SU-DHL-6 (cell line): ENCODE measurements at regions not wholly inside any gene's neighbourhood (a gene's known extent, or its start where the extent isn't known, plus 50 kb on each side); places are given as distances from the start of the nearest gene placed in this dataset.

Experiments used
- H2AFZ ChIP-seq: fragments of 200-600 bp; sonication (generic); 2 replicates; pipeline ENCODE4 v1.6.1; 2014; ENCODE audit warnings: low read depth, mild to moderate bottlenecking, moderate library complexity, mixed read lengths, antibody characterized with exemption, low read length; ENCODE audit not compliant: severe bottlenecking
- H3F3A ChIP-seq: fragments of 200-600 bp; shearing (Covaris generic); 2 replicates; pipeline ENCODE4 v1.6.0; 2016; ENCODE audit warnings: antibody characterized with exemption, mild to moderate bottlenecking; ENCODE audit not compliant: insufficient read depth
- H3K27ac ChIP-seq: fragments of 200-600 bp; sonication (generic); 2 replicates; pipeline ENCODE4 v1.5.1; 2016; ENCODE audit warnings: low read depth, mild to moderate bottlenecking, low read length, moderate library complexity, mixed read lengths
- H3K27me3 ChIP-seq: fragments of 200-600 bp; sonication (generic), shearing (Covaris generic); 2 replicates; pipeline ENCODE4 v1.6.0; 2014; ENCODE audit warnings: mild to moderate bottlenecking, low read length
- H3K36me3 ChIP-seq: fragments of 200-600 bp; sonication (generic); 2 replicates; pipeline ENCODE4 v1.6.1; 2014; ENCODE audit warnings: mild to moderate bottlenecking, low read length, mixed read lengths
- H3K4me2 ChIP-seq: fragments of 300-600, 200-600 bp; shearing (Covaris generic), sonication (generic); 2 replicates; pipeline ENCODE4 v1.6.0; 2014; ENCODE audit warnings: low read length, low read depth, mild to moderate bottlenecking; ENCODE audit not compliant: poor library complexity, severe bottlenecking
- H3K4me3 ChIP-seq: fragments of 200-600 bp; sonication (generic); 2 replicates; pipeline ENCODE4 v1.5.1; 2014; ENCODE audit warnings: antibody characterized with exemption, low read length, mild to moderate bottlenecking, mixed read lengths; ENCODE audit not compliant: insufficient read depth, poor library complexity, severe bottlenecking
- H3K79me2 ChIP-seq: fragments of 200-600 bp; sonication (generic); 2 replicates; pipeline ENCODE4 v1.6.1; 2014; ENCODE audit warnings: mild to moderate bottlenecking, low read length, moderate library complexity; ENCODE audit not compliant: insufficient read depth
- H3K9ac ChIP-seq: fragments of 200-600 bp; sonication (generic); 2 replicates; pipeline ENCODE4 v1.7.0; 2014; ENCODE audit warnings: mild to moderate bottlenecking, low read length
- H3K9me2 ChIP-seq: fragments of 200-600 bp; sonication (generic); replicated peaks from 2 replicates; pipeline ENCODE4 v1.6.1; 2014; ENCODE audit warnings: low read length; ENCODE audit not compliant: insufficient read depth
- H3K9me3 ChIP-seq: fragments of 200-600 bp; sonication (generic); 2 replicates; pipeline ENCODE4 v1.6.1; 2014; ENCODE audit warnings: low read length, mixed read lengths; ENCODE audit not compliant: insufficient read depth
- H4K20me1 ChIP-seq: fragments of 200-600 bp; sonication (generic); 2 replicates; pipeline ENCODE4 v1.6.1; 2014; ENCODE audit warnings: low read depth, mild to moderate bottlenecking, antibody characterized with exemption, low read length, moderate library complexity, mixed read lengths
- EZH2phosphoT487 ChIP-seq: fragments of 200-600 bp; sonication (generic), shearing (Covaris generic); conservative IDR thresholded peaks from 2 replicates; pipeline ENCODE4 v1.6.1; 2018; ENCODE audit warnings: mild to moderate bottlenecking, antibody characterized with exemption, low read length, moderate library complexity, mixed read lengths
- TF ChIP-seq, protein P1 (sequence below): fragments of 200-600 bp; sonication (generic); IDR thresholded peaks from one replicate; pipeline ENCODE4 v1.5.1; 2017; ENCODE audit warnings: antibody characterized with exemption, mild to moderate bottlenecking, low read length, moderate library complexity; ENCODE audit not compliant: insufficient read depth, poor library complexity, severe bottlenecking

DNA sequence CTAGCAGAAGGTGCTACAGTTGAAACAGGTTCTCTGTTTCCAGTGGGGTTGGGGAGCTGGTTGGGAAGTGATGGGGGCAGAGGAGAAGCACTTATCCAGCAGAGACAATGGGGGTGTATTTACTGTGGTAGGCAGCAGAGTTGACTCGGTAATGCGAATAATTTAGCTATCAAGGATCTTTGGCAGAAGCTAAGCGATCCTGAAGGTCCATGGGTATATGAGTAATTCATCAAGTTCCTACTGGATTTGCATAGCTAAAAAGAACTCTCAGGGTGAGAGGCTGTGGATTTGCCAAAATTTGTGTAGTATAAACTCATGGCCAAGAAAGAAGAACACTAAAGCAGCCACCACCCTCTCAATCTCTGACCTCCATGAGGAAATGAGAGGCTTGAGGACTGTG lies 61.2 kb upstream of the EGFLAM start:
- TF ChIP-seq EZH2phosphoT487: no peak
- TF ChIP-seq, protein P1, sequence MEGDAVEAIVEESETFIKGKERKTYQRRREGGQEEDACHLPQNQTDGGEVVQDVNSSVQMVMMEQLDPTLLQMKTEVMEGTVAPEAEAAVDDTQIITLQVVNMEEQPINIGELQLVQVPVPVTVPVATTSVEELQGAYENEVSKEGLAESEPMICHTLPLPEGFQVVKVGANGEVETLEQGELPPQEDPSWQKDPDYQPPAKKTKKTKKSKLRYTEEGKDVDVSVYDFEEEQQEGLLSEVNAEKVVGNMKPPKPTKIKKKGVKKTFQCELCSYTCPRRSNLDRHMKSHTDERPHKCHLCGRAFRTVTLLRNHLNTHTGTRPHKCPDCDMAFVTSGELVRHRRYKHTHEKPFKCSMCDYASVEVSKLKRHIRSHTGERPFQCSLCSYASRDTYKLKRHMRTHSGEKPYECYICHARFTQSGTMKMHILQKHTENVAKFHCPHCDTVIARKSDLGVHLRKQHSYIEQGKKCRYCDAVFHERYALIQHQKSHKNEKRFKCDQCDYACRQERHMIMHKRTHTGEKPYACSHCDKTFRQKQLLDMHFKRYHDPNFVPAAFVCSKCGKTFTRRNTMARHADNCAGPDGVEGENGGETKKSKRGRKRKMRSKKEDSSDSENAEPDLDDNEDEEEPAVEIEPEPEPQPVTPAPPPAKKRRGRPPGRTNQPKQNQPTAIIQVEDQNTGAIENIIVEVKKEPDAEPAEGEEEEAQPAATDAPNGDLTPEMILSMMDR: no peak
- no peaks in the 10 kb centered on the region for H3K79me2 ChIP-seq

DNA sequence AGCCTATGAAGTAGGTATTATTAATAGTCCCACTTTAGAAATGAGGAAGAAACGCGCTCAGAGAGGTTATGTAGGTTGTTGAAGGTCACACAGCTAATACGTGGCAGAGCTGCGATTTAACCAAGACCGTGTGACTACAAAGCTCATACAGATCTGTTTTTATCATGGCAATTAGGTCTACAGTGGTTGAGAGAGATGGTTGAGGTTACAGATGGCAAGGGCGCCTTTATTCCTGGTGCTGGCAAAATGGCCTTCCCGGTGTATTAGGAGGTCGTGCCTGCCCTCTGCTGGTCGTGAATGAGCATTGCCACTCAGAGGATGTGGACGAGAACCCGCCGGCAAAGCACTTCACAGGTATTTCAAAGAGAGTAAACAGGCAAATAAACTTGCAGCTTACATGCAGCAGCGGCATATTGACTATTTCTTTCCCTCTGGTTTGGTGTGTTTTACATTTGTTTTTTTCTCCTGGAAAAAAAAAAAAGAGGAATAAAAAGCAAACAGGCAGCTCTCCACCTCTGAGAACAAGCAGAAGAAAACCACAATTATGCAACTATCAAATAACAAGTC lies 65.3 kb upstream of the EGFLAM start:
- Histone ChIP-seq H3K27ac (no peak overlapping the region), H3K79me2 (no peaks in the 10 kb centered on the region), H2AFZ (no peak overlapping the region), H3K4me3 (no peak overlapping the region), H4K20me1 (no peaks in the 10 kb centered on the region), H3F3A (no peaks in the 10 kb centered on the region), H3K9me2 (no peaks in the 10 kb centered on the region), H3K9me3 (no peaks in the 10 kb centered on the region), H3K9ac (no peak overlapping the region), H3K36me3 (no peaks in the 10 kb centered on the region), H3K27me3 (no peaks in the 10 kb centered on the region), H3K4me2 (no peak overlapping the region)
- TF ChIP-seq EZH2phosphoT487: no peak
- TF ChIP-seq, protein P1: peak; percentile 84

More for the DNA sequence above, 61.2 kb upstream of the EGFLAM start:
- Histone ChIP-seq H3K27me3 (no peaks in the 10 kb centered on the region), H3K4me2 (no peak overlapping the region), H3K27ac (no peak overlapping the region), H4K20me1 (no peaks in the 10 kb centered on the region), H3K4me3 (no peak overlapping the region), H3K9me2 (no peaks in the 10 kb centered on the region), H3K9ac (no peak overlapping the region), H3K9me3 (no peaks in the 10 kb centered on the region), H3F3A (no peaks in the 10 kb centered on the region), H3K36me3 (no peaks in the 10 kb centered on the region), H2AFZ (no peak overlapping the region)

DNA sequence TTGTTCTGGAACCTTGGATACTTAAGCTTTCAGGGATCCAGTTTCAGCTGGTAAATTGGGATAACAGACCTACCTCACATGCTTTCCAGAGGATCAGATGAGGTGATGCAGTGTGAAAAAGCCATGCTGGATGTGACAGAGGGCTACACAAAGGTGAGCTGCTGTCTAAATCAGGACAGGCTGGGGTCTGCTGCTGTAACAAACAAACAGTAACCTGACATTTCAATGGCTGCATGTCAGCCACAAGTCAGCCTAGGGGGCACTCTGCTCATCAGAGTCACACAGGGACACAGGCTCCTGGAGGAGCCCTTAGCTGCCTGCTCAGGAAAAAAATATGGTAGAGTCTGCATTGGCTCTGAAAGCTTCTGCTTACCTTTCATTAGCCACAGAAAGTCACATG lies 66.7 kb upstream of the EGFLAM start:
- Histone ChIP-seq H3K4me3 (no peak overlapping the region), H3K36me3 (no peaks in the 10 kb centered on the region), H3F3A (no peaks in the 10 kb centered on the region), H3K4me2 (no peak overlapping the region), H3K9ac (no peak overlapping the region), H2AFZ (no peak overlapping the region), H3K9me3 (no peaks in the 10 kb centered on the region), H3K27me3 (no peaks in the 10 kb centered on the region), H3K9me2 (no peaks in the 10 kb centered on the region), H3K79me2 (no peaks in the 10 kb centered on the region), H4K20me1 (no peaks in the 10 kb centered on the region), H3K27ac (no peak overlapping the region)
- TF ChIP-seq EZH2phosphoT487: no peak

DNA sequence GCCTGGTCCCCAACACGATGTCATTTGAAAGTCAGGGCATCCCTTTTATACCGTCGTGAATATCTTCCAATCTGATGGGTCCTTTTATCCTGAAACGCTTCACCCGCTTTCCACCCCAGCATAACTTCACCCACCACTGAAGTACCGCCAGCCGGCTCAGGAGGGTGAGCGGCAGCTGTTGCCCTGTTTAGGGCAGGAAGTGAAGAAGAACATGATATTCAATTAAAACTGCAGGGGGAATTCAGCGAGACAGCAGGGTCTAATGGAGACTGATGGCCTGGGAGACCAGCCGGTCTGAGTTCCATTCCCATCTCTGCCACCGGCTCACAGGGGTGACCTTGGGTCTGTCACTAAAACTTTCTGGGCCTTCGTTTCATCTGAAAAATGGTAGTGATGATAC lies 68.2 kb upstream of the EGFLAM start:
- no peaks in the 10 kb centered on the region for H3K9me3 ChIP-seq

More for the DNA sequence above, 68.2 kb upstream of the EGFLAM start:
- H3K4me3 ChIP-seq: no peak overlapping the region
- H3K27me3 ChIP-seq: no peaks in the 10 kb centered on the region
- H3K27ac ChIP-seq: no peak overlapping the region
- H3K36me3 ChIP-seq: no peaks in the 10 kb centered on the region
- H3K79me2 ChIP-seq: no peaks in the 10 kb centered on the region
- H4K20me1 ChIP-seq: no peaks in the 10 kb centered on the region
- H2AFZ ChIP-seq: no peak overlapping the region
- no peak overlapping the region for H3K9ac ChIP-seq
- H3K4me2 ChIP-seq: no peak overlapping the region
- no peaks in the 10 kb centered on the region for H3F3A ChIP-seq
- no peaks in the 10 kb centered on the region for H3K9me2 ChIP-seq
- TF ChIP-seq, protein P1: no peak
- no peak for TF ChIP-seq EZH2phosphoT487
